ENCODE measurements at regions not wholly inside any gene's neighbourhood (a gene's known extent, or its start where the extent isn't known, plus 50 kb on each side); places are given as distances from the start of the nearest gene placed in this dataset.

GRCh38 chr3:162719684-162720341 lies 1223.2 kb downstream of the OTOL1 start:
- TF ChIP-seq POLR2A (IDR thresholded peaks at IDR 0.05; ENCODE audit: low read length) (no peak), KDM1A (IDR thresholded peaks at IDR 0.05; ENCODE audit: low read depth) (no peak), TFCP2L1 (CRISPR knock-in tag; IDR thresholded peaks at IDR 0.05) (no peak), PBX3 (IDR thresholded peaks at IDR 0.05) (no peak), CTCF (IDR thresholded peaks at IDR 0.05) (no peak)
- TF ChIP-seq, protein P1, sequence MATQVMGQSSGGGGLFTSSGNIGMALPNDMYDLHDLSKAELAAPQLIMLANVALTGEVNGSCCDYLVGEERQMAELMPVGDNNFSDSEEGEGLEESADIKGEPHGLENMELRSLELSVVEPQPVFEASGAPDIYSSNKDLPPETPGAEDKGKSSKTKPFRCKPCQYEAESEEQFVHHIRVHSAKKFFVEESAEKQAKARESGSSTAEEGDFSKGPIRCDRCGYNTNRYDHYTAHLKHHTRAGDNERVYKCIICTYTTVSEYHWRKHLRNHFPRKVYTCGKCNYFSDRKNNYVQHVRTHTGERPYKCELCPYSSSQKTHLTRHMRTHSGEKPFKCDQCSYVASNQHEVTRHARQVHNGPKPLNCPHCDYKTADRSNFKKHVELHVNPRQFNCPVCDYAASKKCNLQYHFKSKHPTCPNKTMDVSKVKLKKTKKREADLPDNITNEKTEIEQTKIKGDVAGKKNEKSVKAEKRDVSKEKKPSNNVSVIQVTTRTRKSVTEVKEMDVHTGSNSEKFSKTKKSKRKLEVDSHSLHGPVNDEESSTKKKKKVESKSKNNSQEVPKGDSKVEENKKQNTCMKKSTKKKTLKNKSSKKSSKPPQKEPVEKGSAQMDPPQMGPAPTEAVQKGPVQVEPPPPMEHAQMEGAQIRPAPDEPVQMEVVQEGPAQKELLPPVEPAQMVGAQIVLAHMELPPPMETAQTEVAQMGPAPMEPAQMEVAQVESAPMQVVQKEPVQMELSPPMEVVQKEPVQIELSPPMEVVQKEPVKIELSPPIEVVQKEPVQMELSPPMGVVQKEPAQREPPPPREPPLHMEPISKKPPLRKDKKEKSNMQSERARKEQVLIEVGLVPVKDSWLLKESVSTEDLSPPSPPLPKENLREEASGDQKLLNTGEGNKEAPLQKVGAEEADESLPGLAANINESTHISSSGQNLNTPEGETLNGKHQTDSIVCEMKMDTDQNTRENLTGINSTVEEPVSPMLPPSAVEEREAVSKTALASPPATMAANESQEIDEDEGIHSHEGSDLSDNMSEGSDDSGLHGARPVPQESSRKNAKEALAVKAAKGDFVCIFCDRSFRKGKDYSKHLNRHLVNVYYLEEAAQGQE (IDR thresholded peaks at IDR 0.05), result no peak

Data from A549 (cell line).